ENCODE measurements at regions not wholly inside any gene's neighbourhood (a gene's known extent, or its start where the extent isn't known, plus 50 kb on each side); places are given as distances from the start of the nearest gene placed in this dataset.

DNA sequence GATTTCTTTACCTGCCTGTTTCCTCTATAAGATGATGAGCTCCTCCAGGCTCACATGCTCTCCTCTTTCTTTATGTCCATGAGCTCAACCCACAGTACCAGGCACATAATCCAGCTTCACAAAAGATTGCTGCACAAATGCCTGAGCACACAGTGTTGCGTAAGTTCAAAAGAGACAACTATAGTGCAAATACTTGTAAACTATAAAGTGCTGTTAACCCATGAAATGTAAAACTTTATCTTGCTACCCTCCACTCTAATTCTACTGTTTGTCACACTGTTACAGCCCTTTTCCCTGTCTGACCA lies 101.0 kb upstream of the LPP start:
- WGBS, 2 donors: 73 to 84% methylated on average over 1 of the region's 1 CpG
- no peaks in the 10 kb centered on the region for H3K27me3 ChIP-seq
- DNase-seq: no peak
- TF ChIP-seq, protein P1, sequence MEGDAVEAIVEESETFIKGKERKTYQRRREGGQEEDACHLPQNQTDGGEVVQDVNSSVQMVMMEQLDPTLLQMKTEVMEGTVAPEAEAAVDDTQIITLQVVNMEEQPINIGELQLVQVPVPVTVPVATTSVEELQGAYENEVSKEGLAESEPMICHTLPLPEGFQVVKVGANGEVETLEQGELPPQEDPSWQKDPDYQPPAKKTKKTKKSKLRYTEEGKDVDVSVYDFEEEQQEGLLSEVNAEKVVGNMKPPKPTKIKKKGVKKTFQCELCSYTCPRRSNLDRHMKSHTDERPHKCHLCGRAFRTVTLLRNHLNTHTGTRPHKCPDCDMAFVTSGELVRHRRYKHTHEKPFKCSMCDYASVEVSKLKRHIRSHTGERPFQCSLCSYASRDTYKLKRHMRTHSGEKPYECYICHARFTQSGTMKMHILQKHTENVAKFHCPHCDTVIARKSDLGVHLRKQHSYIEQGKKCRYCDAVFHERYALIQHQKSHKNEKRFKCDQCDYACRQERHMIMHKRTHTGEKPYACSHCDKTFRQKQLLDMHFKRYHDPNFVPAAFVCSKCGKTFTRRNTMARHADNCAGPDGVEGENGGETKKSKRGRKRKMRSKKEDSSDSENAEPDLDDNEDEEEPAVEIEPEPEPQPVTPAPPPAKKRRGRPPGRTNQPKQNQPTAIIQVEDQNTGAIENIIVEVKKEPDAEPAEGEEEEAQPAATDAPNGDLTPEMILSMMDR (IDR thresholded peaks at IDR 0.05): no peak
- TF ChIP-seq POLR2A (IDR thresholded peaks at IDR 0.05): no peak
- no peaks in the 10 kb centered on the region for H3K9me3 ChIP-seq
- no peaks in the 10 kb centered on the region for H3K36me3 ChIP-seq (ENCODE audit: low read depth, missing control alignments)
- peak overlapping the region; percentile 84 to 89 for H3K27ac ChIP-seq
- H3K4me3 ChIP-seq: no peak overlapping the region
- H3K4me1 ChIP-seq: peaks cover 36% of the 10 kb centered on the region
- intact Hi-C loops (cut with DNase I; ENCODE audit: low total_unique reads): loop anchor here (5.0 kb wide), 2 partner anchors 316 to 899 kb away; no protein-coding TSS in a partner anchor

DNA sequence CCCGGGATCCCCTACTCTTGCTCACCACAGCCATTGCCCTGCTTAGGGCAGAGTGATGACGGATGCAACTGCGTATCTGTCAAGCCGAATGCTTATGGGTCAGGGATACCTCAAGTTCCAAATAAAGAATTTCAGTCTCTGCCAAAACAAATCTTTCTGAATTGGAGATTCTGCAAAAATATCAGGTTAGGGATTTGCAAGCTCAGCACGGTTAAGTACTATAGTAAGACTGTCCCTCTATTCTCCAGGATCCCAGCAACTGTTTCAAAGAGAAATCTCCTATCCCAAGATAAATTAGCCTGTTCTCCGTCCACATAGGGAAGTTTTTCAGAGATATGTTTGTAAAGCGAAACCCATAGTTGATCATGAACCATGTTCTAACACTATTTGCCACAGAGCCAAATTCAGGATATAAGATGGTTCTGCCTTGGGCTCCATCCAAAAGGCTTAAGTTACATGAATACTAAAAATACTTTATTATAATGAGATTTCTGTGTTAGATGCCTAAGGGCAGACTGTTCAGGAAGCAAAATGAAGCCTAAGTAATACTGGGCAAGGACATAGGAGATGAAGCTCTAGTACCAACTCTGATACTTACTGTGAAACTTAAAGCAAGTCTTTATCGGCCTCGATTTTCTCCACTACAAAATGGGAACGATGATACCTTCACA lies 100.1 kb upstream of the LPP start:
- Histone ChIP-seq H3K4me1 (peaks cover 36% of the 10 kb centered on the region), H3K9me3 (no peaks in the 10 kb centered on the region), H3K27ac (peak overlapping the region; percentile 84 to 89), H3K4me3 (no peak overlapping the region), H3K36me3 (ENCODE audit: low read depth, missing control alignments) (no peaks in the 10 kb centered on the region), H3K27me3 (no peaks in the 10 kb centered on the region)
- TF ChIP-seq, protein P1 (IDR thresholded peaks at IDR 0.05): no peak
- no peak for TF ChIP-seq POLR2A (IDR thresholded peaks at IDR 0.05)
- intact Hi-C loops (cut with DNase I; ENCODE audit: low total_unique reads): loop anchor here (5.0 kb wide), 2 partner anchors 317 to 898 kb away; no protein-coding TSS in a partner anchor
- 64 to 72% methylated on average over 10 of the region's 10 CpGs for WGBS, 2 donors
- no peak for DNase-seq

DNA sequence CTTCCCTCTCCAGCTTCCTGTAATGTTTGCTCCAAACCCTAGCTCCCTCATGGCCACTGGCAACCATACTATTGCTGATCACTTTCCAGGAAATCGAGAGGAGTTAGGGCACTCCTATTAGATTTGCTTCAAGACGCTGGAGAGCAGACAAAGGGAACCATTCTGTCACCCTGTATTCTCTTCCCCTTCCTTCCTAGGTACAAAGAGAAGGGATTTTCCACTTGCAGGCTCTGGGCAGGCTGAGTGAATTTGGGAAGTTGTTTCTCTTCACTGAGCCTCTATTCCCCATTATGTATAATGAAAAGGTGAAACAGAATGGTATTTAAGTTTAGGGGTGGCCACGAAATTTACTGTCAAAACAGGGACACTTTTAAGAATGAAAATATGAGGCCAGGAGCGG lies 99.4 kb upstream of the LPP start:
- Histone ChIP-seq H3K27ac (peak overlapping the region in 1 of 2 donors; percentile 7), H3K27me3 (no peaks in the 10 kb centered on the region), H3K9me3 (no peaks in the 10 kb centered on the region), H3K4me3 (no peak overlapping the region), H3K36me3 (ENCODE audit: low read depth, missing control alignments) (no peaks in the 10 kb centered on the region), H3K4me1 (peaks cover 36% of the 10 kb centered on the region)
- 79 to 84% methylated on average over 4 of the region's 4 CpGs for WGBS, 2 donors
- intact Hi-C loops (cut with DNase I; ENCODE audit: low total_unique reads): loop anchor here (5.0 kb wide), 2 partner anchors 317 to 898 kb away; no protein-coding TSS in a partner anchor
- DNase-seq: no peak
- TF ChIP-seq POLR2A (IDR thresholded peaks at IDR 0.05): no peak
- TF ChIP-seq, protein P1 (IDR thresholded peaks at IDR 0.05): no peak

DNA sequence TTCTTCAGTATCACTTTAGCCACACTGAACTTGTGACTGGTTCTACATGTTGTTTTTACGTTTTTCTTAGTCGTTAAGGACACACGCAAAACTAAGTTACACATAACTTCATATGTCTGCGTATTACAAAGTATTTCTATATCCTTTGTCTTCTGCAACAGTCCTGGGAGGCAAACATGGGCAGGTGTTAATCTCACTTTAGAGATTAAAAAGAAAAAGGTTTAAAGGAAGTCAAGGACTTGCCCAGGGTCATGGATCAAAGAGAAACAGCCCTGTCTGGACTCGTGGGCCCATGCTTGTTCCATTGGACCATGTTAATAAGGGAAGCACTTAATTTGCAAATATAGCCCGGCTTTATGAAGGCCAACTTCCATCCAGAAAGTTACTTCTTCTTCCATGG lies 98.6 kb upstream of the LPP start:
- no peak overlapping the region for H3K27ac ChIP-seq
- TF ChIP-seq POLR2A (IDR thresholded peaks at IDR 0.05): no peak
- TF ChIP-seq, protein P1 (IDR thresholded peaks at IDR 0.05): no peak
- no peaks in the 10 kb centered on the region for H3K36me3 ChIP-seq (ENCODE audit: low read depth, missing control alignments)
- no peak for DNase-seq
- no peak overlapping the region for H3K4me3 ChIP-seq
- H3K27me3 ChIP-seq: no peaks in the 10 kb centered on the region
- intact Hi-C loops (cut with DNase I; ENCODE audit: low total_unique reads): no loop called here
- H3K4me1 ChIP-seq: peaks cover 36% of the 10 kb centered on the region
- WGBS, 2 donors: 49 to 67% methylated on average over 6 of the region's 6 CpGs
- no peaks in the 10 kb centered on the region for H3K9me3 ChIP-seq

DNA sequence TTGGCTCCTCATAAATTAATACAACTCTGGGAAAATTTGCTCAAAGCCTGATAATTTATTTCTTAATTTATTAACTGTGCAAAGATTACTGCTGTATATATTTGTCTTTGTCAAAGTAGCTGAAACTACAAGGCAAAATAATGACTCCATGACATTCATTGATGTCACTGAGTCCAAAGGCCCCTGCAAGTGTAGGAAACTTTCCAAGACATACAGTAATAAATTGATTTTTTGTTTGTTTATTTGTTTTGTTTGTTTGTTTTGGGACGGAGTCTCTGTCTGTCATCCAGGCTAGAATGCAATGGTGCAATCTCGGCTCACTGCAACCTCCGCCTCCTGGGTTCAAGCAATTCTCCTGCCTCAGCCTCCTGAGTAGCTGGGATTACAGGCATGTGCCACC lies 96.8 kb upstream of the LPP start:
- intact Hi-C loops (cut with DNase I; ENCODE audit: low total_unique reads): no loop called here
- H3K27ac ChIP-seq: no peak overlapping the region

More for the DNA sequence above, 96.8 kb upstream of the LPP start:
- TF ChIP-seq POLR2A (IDR thresholded peaks at IDR 0.05): no peak
- TF ChIP-seq, protein P1 (IDR thresholded peaks at IDR 0.05): no peak
- peaks cover 24% of the 10 kb centered on the region for H3K4me1 ChIP-seq
- no peaks in the 10 kb centered on the region for H3K27me3 ChIP-seq
- DNase-seq: no peak
- WGBS, 2 donors: 98 to 99% methylated on average over 3 of the region's 3 CpGs
- no peaks in the 10 kb centered on the region for H3K36me3 ChIP-seq (ENCODE audit: low read depth, missing control alignments)
- H3K9me3 ChIP-seq: no peaks in the 10 kb centered on the region
- H3K4me3 ChIP-seq: no peak overlapping the region
